ENCODE measurements at regions not wholly inside any gene's neighbourhood (a gene's known extent, or its start where the extent isn't known, plus 50 kb on each side); places are given as distances from the start of the nearest gene placed in this dataset.

GRCh38 chr4:31968842-31969241 lies 1248.7 kb downstream of the PCDH7 start:
- no peak for DNase-seq (ENCODE audit: low spot score in 2 of 2)
- Histone ChIP-seq H3K4me1 (no peaks in the 10 kb centered on the region), H3K27ac (no peak overlapping the region), H3K36me3 (no peaks in the 10 kb centered on the region), H3K9me3 (no peaks in the 10 kb centered on the region), H3K4me3 (no peak overlapping the region), H3K27me3 (no peaks in the 10 kb centered on the region)
- WGBS, 2 donors = 66 to 68% methylated on average over 2 of the region's 2 CpGs
- TF ChIP-seq POLR2A (IDR thresholded peaks at IDR 0.05) (no peak), CTCF (IDR thresholded peaks at IDR 0.05) (no peak), EP300 (IDR thresholded peaks at IDR 0.05) (no peak)

GRCh38 chr4:31974490-31975002 lies 1254.4 kb downstream of the PCDH7 start:
- TF ChIP-seq POLR2A (IDR thresholded peaks at IDR 0.05) (no peak), CTCF (IDR thresholded peaks at IDR 0.05) (no peak), EP300 (IDR thresholded peaks at IDR 0.05) (no peak)
- H3K4me1 ChIP-seq = no peaks in the 10 kb centered on the region
- no peaks in the 10 kb centered on the region for H3K9me3 ChIP-seq
- H3K27ac ChIP-seq = no peak overlapping the region
- no peaks in the 10 kb centered on the region for H3K27me3 ChIP-seq
- 78 to 82% methylated on average over 2 of the region's 2 CpGs for WGBS, 2 donors
- no peaks in the 10 kb centered on the region for H3K36me3 ChIP-seq
- DNase-seq (ENCODE audit: low spot score in 2 of 2) = no peak
- H3K4me3 ChIP-seq = no peak overlapping the region

GRCh38 chr4:31979988-31980387 lies 1259.8 kb downstream of the PCDH7 start:
- WGBS, 2 donors = 86% methylated on average over 2 of the region's 2 CpGs
- Histone ChIP-seq H3K4me1 (no peaks in the 10 kb centered on the region), H3K9me3 (no peaks in the 10 kb centered on the region), H3K27me3 (no peaks in the 10 kb centered on the region), H3K4me3 (no peak overlapping the region), H3K36me3 (no peaks in the 10 kb centered on the region), H3K27ac (no peak overlapping the region)
- DNase-seq (ENCODE audit: low spot score in 2 of 2) = no peak
- no peak for TF ChIP-seq EP300 (IDR thresholded peaks at IDR 0.05)
- no peak for TF ChIP-seq CTCF (IDR thresholded peaks at IDR 0.05)
- no peak for TF ChIP-seq POLR2A (IDR thresholded peaks at IDR 0.05)

- Histone ChIP-seq H3K4me1 (no peaks in the 10 kb centered on the region), H3K27me3 (no peaks in the 10 kb centered on the region), H3K4me3 (no peak overlapping the region), H3K9me3 (no peaks in the 10 kb centered on the region), H3K36me3 (no peaks in the 10 kb centered on the region), H3K27ac (no peak overlapping the region)
- DNase-seq (ENCODE audit: low spot score in 2 of 2) = no peak
- whole genome bisulfite sequencing, 2 donors = 93 to 94% methylated on average over 1 of the region's 1 CpG
- TF ChIP-seq EP300 (IDR thresholded peaks at IDR 0.05) (no peak), POLR2A (IDR thresholded peaks at IDR 0.05) (no peak), CTCF (IDR thresholded peaks at IDR 0.05) (no peak)
Measured at GRCh38 chr4:31983246-31983645, 1263.1 kb downstream of the PCDH7 start.

- Histone ChIP-seq H3K4me1 (no peaks in the 10 kb centered on the region), H3K9me3 (no peaks in the 10 kb centered on the region), H3K36me3 (no peaks in the 10 kb centered on the region), H3K4me3 (no peak overlapping the region), H3K27ac (no peak overlapping the region), H3K27me3 (no peaks in the 10 kb centered on the region)
- TF ChIP-seq CTCF (IDR thresholded peaks at IDR 0.05) = no peak
- DNase-seq (ENCODE audit: low spot score in 2 of 2) = no peak
Measured at GRCh38 chr4:31983677-31984076, 1263.5 kb downstream of the PCDH7 start.
